SK-MEL-5 (cell line): ENCODE measurements at regions not wholly inside any gene's neighbourhood (a gene's known extent, or its start where the extent isn't known, plus 50 kb on each side); places are given as distances from the start of the nearest gene placed in this dataset.

ENCODE experiments used
- DNase-seq: peaks from one replicate; pipeline ENCODE4 v3.0.0-alpha.2; 2016; ENCODE audit warnings: low read depth, low spot score
- in situ Hi-C: cut with HindIII; loops from 2 replicates; pipeline ENCODE4 v1.10.0; 2016; ENCODE audit warnings: low sequenced_read_pairs, high pct_unique_total_duplicates, low pct_unique_long_range_greater_than_20kb

- no peak for DNase-seq
- in situ Hi-C loops, result no loop called here
These were observed 201.2 kb downstream of the NOL4 start for GRCh38 chr18:34023471-34023870.

GRCh38 chr18:34018336-34018735, 206.4 kb downstream of the NOL4 start:
- in situ Hi-C loops, result no loop called here
- DNase-seq, result no peak

GRCh38 chr18:34003687-34004086, 221.0 kb downstream of the NOL4 start:
- DNase-seq, result no peak
- in situ Hi-C loops, result no loop called here

GRCh38 chr18:34002130-34002529, 222.6 kb downstream of the NOL4 start:
- no peak for DNase-seq
- in situ Hi-C loops, result no loop called here

GRCh38 chr18:34001376-34001775, 223.3 kb downstream of the NOL4 start:
- no peak for DNase-seq
- in situ Hi-C loops, result no loop called here

- in situ Hi-C loops, result no loop called here
- no peak for DNase-seq
These were observed 237.5 kb downstream of the NOL4 start for GRCh38 chr18:33987206-33987605.

- no peak for DNase-seq
- in situ Hi-C loops, result no loop called here
These were observed 241.6 kb downstream of the NOL4 start for GRCh38 chr18:33983126-33983525.

- in situ Hi-C loops, result no loop called here
- no peak for DNase-seq
These were observed 264.3 kb downstream of the NOL4 start for GRCh38 chr18:33960417-33960816.

- DNase-seq, result no peak
- in situ Hi-C loops, result no loop called here
These were observed 265.1 kb downstream of the NOL4 start for GRCh38 chr18:33959609-33960008.

GRCh38 chr18:33957707-33958106, 267.0 kb downstream of the NOL4 start:
- DNase-seq, result no peak
- in situ Hi-C loops, result no loop called here

- DNase-seq, result no peak
- in situ Hi-C loops, result no loop called here
These were observed 273.7 kb downstream of the NOL4 start for GRCh38 chr18:33951031-33951430.

- in situ Hi-C loops, result no loop called here
- no peak for DNase-seq
These were observed 278.4 kb downstream of the NOL4 start for GRCh38 chr18:33946336-33946735.

GRCh38 chr18:33944493-33944892, 280.2 kb downstream of the NOL4 start:
- in situ Hi-C loops, result no loop called here

GRCh38 chr18:33937270-33937816, 287.4 kb downstream of the NOL4 start:
- no peak for DNase-seq

More at GRCh38 chr18:33944493-33944892, 280.2 kb downstream of the NOL4 start:
- no peak for DNase-seq

GRCh38 chr18:33934258-33934657, 290.5 kb downstream of the NOL4 start:
- in situ Hi-C loops, result no loop called here
- no peak for DNase-seq

More at GRCh38 chr18:33937270-33937816, 287.4 kb downstream of the NOL4 start:
- in situ Hi-C loops, result no loop called here

- DNase-seq, result no peak
- in situ Hi-C loops, result no loop called here
These were observed 296.5 kb downstream of the NOL4 start for GRCh38 chr18:33928231-33928630.

- in situ Hi-C loops, result no loop called here
- no peak for DNase-seq
These were observed 300.1 kb downstream of the NOL4 start for GRCh38 chr18:33924576-33924975.

- in situ Hi-C loops, result no loop called here
- DNase-seq, result no peak
These were observed 300.7 kb downstream of the NOL4 start for GRCh38 chr18:33923980-33924379.

GRCh38 chr18:33918571-33918970, 306.1 kb downstream of the NOL4 start:
- DNase-seq, result no peak
- in situ Hi-C loops, result no loop called here

GRCh38 chr18:33916200-33916599, 308.5 kb downstream of the NOL4 start:
- in situ Hi-C loops, result no loop called here
- peak; percentile 3 for DNase-seq
